PC-3 (cell line): ENCODE measurements at regions not wholly inside any gene's neighbourhood (a gene's known extent, or its start where the extent isn't known, plus 50 kb on each side); places are given as distances from the start of the nearest gene placed in this dataset.

ENCODE experiments used
- ATAC-seq: fragments of 200-7000 bp; cut with Tn5 transposase; 2 replicates; pipeline ENCODE4 v1.9.1; 2020; ENCODE audit warnings: mild to moderate bottlenecking, moderate library complexity
- BruUV-seq: library from RNA; stranded (reverse); fragments of 400-500 nt; replicated peaks from 2 replicates; lab custom pipeline; 2021; lab: Mats Ljungman, UMichigan
- CTCF ChIA-PET: fragments of 300-600 bp; sonication (Branson Sonifier 250); formaldehyde crosslinking; loops from one replicate; lab custom pipeline; 2022; ENCODE audit warnings: antibody characterized with exemption; lab: Charles Lee
- POLR2A ChIA-PET: fragments of 300-600 bp; sonication (Branson Sonifier 250); formaldehyde crosslinking; loops from one replicate; lab custom pipeline; 2022; ENCODE audit warnings: antibody characterized with exemption; ENCODE audit not compliant: unreplicated experiment; lab: Charles Lee
- DNase-seq: peaks from one replicate; pipeline ENCODE4 v3.0.0-alpha.2; 2015
- H2AFZ ChIP-seq: fragments of 300-600 bp; sonication (generic); 2 replicates; pipeline ENCODE4 v1.6.0; 2016; ENCODE audit warnings: antibody characterized with exemption, low read length
- H3F3A ChIP-seq: fragments of 300-600 bp; sonication (generic); one replicate; pipeline ENCODE4 v1.6.0; 2017; ENCODE audit warnings: antibody characterized with exemption, low read length, control low read depth, mild to moderate bottlenecking; ENCODE audit not compliant: unreplicated experiment
- H3K27ac ChIP-seq: fragments of 300-600 bp; sonication (generic); 2 replicates; pipeline ENCODE4 v1.5.1; 2016; ENCODE audit warnings: mild to moderate bottlenecking, low read length
- H3K27me3 ChIP-seq: fragments of 300-600 bp; sonication (generic); 2 replicates; pipeline ENCODE4 v1.6.1; 2016; ENCODE audit warnings: low read length, mixed read lengths
- H3K36me3 ChIP-seq: fragments of 300-600 bp; sonication (generic); 2 replicates; pipeline ENCODE4 v1.6.1; 2016; ENCODE audit warnings: low read depth, mixed run types, low read length, mixed read lengths
- H3K4me1 ChIP-seq: fragments of 300-600 bp; sonication (generic); 2 replicates; pipeline ENCODE4 v1.5.1; 2016; ENCODE audit warnings: low read length; ENCODE audit not compliant: insufficient read depth
- H3K4me2 ChIP-seq: fragments of 300-600 bp; sonication (generic); 2 replicates; pipeline ENCODE4 v1.6.0; 2016; ENCODE audit warnings: low read length
- H3K4me3 ChIP-seq: fragments of 300-600 bp; sonication (generic); 2 replicates; pipeline ENCODE4 v1.5.1; 2016; ENCODE audit warnings: mild to moderate bottlenecking, low read length, mixed read lengths
- H3K79me2 ChIP-seq: fragments of 300-600 bp; sonication (generic); 2 replicates; pipeline ENCODE4 v1.6.1; 2017; ENCODE audit warnings: low read length, mixed read lengths
- H3K9ac ChIP-seq: fragments of 300-600 bp; sonication (generic); 2 replicates; pipeline ENCODE4 v1.6.0; 2016; ENCODE audit warnings: mild to moderate bottlenecking, low read length
- H3K9me2 ChIP-seq: fragments of 300-600 bp; sonication (generic); replicated peaks from 2 replicates; pipeline ENCODE4 v1.6.1; 2016; ENCODE audit warnings: mixed run types, low read length, mixed read lengths
- H3K9me3 ChIP-seq: fragments of 300-600 bp; sonication (generic); 2 replicates; pipeline ENCODE4 v1.6.1; 2016; ENCODE audit warnings: low read length, mixed read lengths
- H4K20me1 ChIP-seq: fragments of 300-600 bp; sonication (generic); 2 replicates; pipeline ENCODE4 v1.6.1; 2016; ENCODE audit warnings: low read length, mixed read lengths
- CTCF ChIP-seq: fragments of 300-600 bp; sonication (generic); conservative IDR thresholded peaks from 2 replicates; pipeline ENCODE4 v1.5.1; 2017; ENCODE audit warnings: antibody characterized with exemption, low read depth, mild to moderate bottlenecking, low read length
- EZH2 ChIP-seq: fragments of 300-600 bp; sonication (generic); IDR thresholded peaks from one replicate; pipeline ENCODE4 v1.6.1; 2017; ENCODE audit warnings: antibody characterized with exemption, mild to moderate bottlenecking, low read length; ENCODE audit not compliant: unreplicated experiment
- EZH2phosphoT487 ChIP-seq: fragments of 300-600 bp; sonication (generic); IDR thresholded peaks from 2 replicates; pipeline ENCODE4 v1.6.1; 2018; ENCODE audit warnings: mild to moderate bottlenecking, antibody characterized with exemption, low read length, borderline replicate concordance
- intact Hi-C: fragments of 100-400 bp; cut with micrococcal nuclease; formaldehyde crosslinking; loops from 2 replicates; pipeline ENCODE4 v1.9.0; 2023

- ATAC-seq (no peak), DNase-seq (no peak)
- Histone ChIP-seq H3F3A (no peaks in the 10 kb centered on the region), H3K4me3 (no peak overlapping the region), H3K9me3 (no peaks in the 10 kb centered on the region), H3K4me2 (no peak overlapping the region), H3K4me1 (no peaks in the 10 kb centered on the region), H2AFZ (no peak overlapping the region), H4K20me1 (no peaks in the 10 kb centered on the region), H3K79me2 (no peaks in the 10 kb centered on the region), H3K36me3 (no peaks in the 10 kb centered on the region), H3K27ac (no peak overlapping the region), H3K27me3 (no peaks in the 10 kb centered on the region), H3K9ac (no peak overlapping the region), H3K9me2 (no peaks in the 10 kb centered on the region)
- ChIA-PET POLR2A (no interaction called here), CTCF (no interaction called here)
- intact Hi-C loops: no loop called here
- no TSS peak for BruUV-seq
- TF ChIP-seq EZH2phosphoT487 (no peak), EZH2 (no peak), CTCF (no peak)
Measured at GRCh38 chr12:53887006-53887405, 51.6 kb upstream of the HOXC13 start.

- intact Hi-C loops: no loop called here
- Histone ChIP-seq H3K9me3 (no peaks in the 10 kb centered on the region), H3K4me3 (no peak overlapping the region), H3K4me1 (no peaks in the 10 kb centered on the region), H4K20me1 (no peaks in the 10 kb centered on the region), H3K36me3 (no peaks in the 10 kb centered on the region), H3K27me3 (no peaks in the 10 kb centered on the region), H3F3A (no peaks in the 10 kb centered on the region), H3K79me2 (no peaks in the 10 kb centered on the region), H3K9me2 (no peaks in the 10 kb centered on the region), H3K9ac (no peak overlapping the region), H2AFZ (no peak overlapping the region), H3K4me2 (no peak overlapping the region), H3K27ac (no peak overlapping the region)
- ChIA-PET CTCF (no interaction called here), POLR2A (interaction anchor here (0.6 kb wide), 1 partner anchor 12 kb away, joined by 5 read pairs; no protein-coding TSS in a partner anchor)
- no peak for ATAC-seq
- no TSS peak for BruUV-seq
- TF ChIP-seq EZH2phosphoT487: no peak
- TF ChIP-seq CTCF: no peak
- TF ChIP-seq EZH2: no peak
- no peak for DNase-seq
Measured at GRCh38 chr12:53887881-53888280, 50.8 kb upstream of the HOXC13 start.
